ENCODE measurements at regions not wholly inside any gene's neighbourhood (a gene's known extent, or its start where the extent isn't known, plus 50 kb on each side); places are given as distances from the start of the nearest gene placed in this dataset.
"Not testable (repeated sequence)": the region's sequence is repeated elsewhere in the genome, so short reads cannot be mapped to it uniquely, and the experiment has no call there.

- DNase-seq (ENCODE audit: low read depth) = no peak
Measured at GRCh38 chr13:50527188-50527587, 316.3 kb downstream of the DLEU7 start.

GRCh38 chr13:50527612-50528509, 315.6 kb downstream of the DLEU7 start:
- no peak for DNase-seq (ENCODE audit: low read depth)

- peak; percentile 82 for DNase-seq (ENCODE audit: low read depth)
Measured at GRCh38 chr13:50529154-50529882, 314.2 kb downstream of the DLEU7 start.

GRCh38 chr13:50531917-50532899, 311.3 kb downstream of the DLEU7 start:
- peak; percentile 42 for DNase-seq (ENCODE audit: low read depth)

GRCh38 chr13:50535050-50535449, 308.4 kb downstream of the DLEU7 start:
- DNase-seq (ENCODE audit: low read depth) = no peak

GRCh38 chr13:50537029-50537428, 306.5 kb downstream of the DLEU7 start:
- no peak for DNase-seq (ENCODE audit: low read depth)

GRCh38 chr13:50539791-50540530, 303.5 kb downstream of the DLEU7 start:
- DNase-seq (ENCODE audit: low read depth) = peak; percentile 41

- no peak for DNase-seq (ENCODE audit: low read depth)
Measured at GRCh38 chr13:50543141-50543540, 300.4 kb downstream of the DLEU7 start.

GRCh38 chr13:50543782-50544181, 299.7 kb downstream of the DLEU7 start:
- DNase-seq (ENCODE audit: low read depth) = peak; percentile 90

- DNase-seq (ENCODE audit: low read depth) = no peak
Measured at GRCh38 chr13:50544211-50544610, 299.3 kb downstream of the DLEU7 start.

- DNase-seq (ENCODE audit: low read depth) = not testable (repeated sequence)
Measured at GRCh38 chr13:50547175-50547574, 296.3 kb downstream of the DLEU7 start.

- no peak for DNase-seq (ENCODE audit: low read depth)
Measured at GRCh38 chr13:50548586-50548985, 294.9 kb downstream of the DLEU7 start.

- DNase-seq (ENCODE audit: low read depth) = no peak
Measured at GRCh38 chr13:50549221-50549942, 294.1 kb downstream of the DLEU7 start.

- DNase-seq (ENCODE audit: low read depth) = no peak
Measured at GRCh38 chr13:50550151-50550550, 293.3 kb downstream of the DLEU7 start.

- peak; percentile 32 for DNase-seq (ENCODE audit: low read depth)
Measured at GRCh38 chr13:50552424-50552966, 291.0 kb downstream of the DLEU7 start.

GRCh38 chr13:50561739-50562138, 281.8 kb downstream of the DLEU7 start:
- DNase-seq (ENCODE audit: low read depth) = no peak

- no peak for DNase-seq (ENCODE audit: low read depth)
Measured at GRCh38 chr13:50566646-50567045, 276.8 kb downstream of the DLEU7 start.

- DNase-seq (ENCODE audit: low read depth) = no peak
Measured at GRCh38 chr13:50572129-50572528, 271.4 kb downstream of the DLEU7 start.

- no peak for DNase-seq (ENCODE audit: low read depth)
Measured at GRCh38 chr13:50573066-50573465, 270.4 kb downstream of the DLEU7 start.

GRCh38 chr13:50574731-50575130, 268.8 kb downstream of the DLEU7 start:
- DNase-seq (ENCODE audit: low read depth) = peak; percentile 24
